NT2/D1 (cell line): ENCODE measurements at regions not wholly inside any gene's neighbourhood (a gene's known extent, or its start where the extent isn't known, plus 50 kb on each side); places are given as distances from the start of the nearest gene placed in this dataset.

Experiments used
- SUZ12 ChIP-seq: IDR thresholded peaks from 2 replicates; pipeline ENCODE4 v1.6.1; 2011; ENCODE audit not compliant: insufficient read length, insufficient read depth; ENCODE audit errors: extremely low read depth
- YY1 ChIP-seq: IDR thresholded peaks from 2 replicates; pipeline ENCODE4 v1.6.1; 2011; ENCODE audit not compliant: insufficient read length, insufficient read depth
- ZNF274 ChIP-seq: IDR thresholded peaks from 2 replicates; pipeline ENCODE4 v1.6.1; 2011; ENCODE audit warnings: mild to moderate bottlenecking, low read depth, low read length

DNA sequence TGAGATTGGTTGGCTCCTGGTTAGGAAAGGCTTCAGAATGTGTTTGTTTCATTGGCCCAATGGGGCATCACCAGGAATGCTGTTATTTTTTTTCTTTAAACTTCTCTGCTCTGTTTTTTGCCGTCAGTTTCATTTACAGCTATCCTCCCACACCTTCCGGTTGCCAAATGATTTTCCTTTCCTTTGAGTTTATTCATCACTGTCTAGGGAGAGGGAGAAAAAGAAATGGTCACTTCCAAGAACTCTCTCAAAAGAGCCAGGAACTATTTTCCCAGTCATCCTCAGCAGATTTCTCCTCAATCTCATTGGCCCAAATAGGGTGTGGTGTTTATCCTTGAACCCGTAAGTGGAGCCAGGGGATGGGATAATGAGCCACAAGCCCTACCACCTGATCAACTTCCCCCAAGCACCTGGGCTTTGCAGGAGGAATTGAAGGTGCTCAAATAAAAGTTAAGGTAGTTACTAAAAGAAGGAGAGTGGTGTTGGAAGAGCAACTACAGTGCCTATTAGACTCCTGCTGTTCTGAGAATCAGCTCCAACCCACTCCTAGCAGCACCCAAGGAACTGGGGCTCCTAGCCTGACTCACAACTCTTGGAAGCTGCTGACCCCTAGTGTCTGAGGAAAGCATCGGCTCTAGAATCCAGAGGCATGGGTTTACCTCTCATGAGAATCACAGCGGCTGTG, 183.8 kb upstream of the IL12A start:
- TF ChIP-seq YY1 (no peak), SUZ12 (no peak), ZNF274 (no peak)
